ENCODE measurements at regions not wholly inside any gene's neighbourhood (a gene's known extent, or its start where the extent isn't known, plus 50 kb on each side); places are given as distances from the start of the nearest gene placed in this dataset.

- TF ChIP-seq POLR2A (IDR thresholded peaks at IDR 0.05) (no peak), CTCF (IDR thresholded peaks at IDR 0.05) (no peak), POLR2AphosphoS5 (IDR thresholded peaks at IDR 0.05) (no peak)
Measured at GRCh38 chr16:5884996-5885395, 787.4 kb upstream of the EEF2KMT start.
